Spleen (tissue), 11 donors: ENCODE measurements at regions not wholly inside any gene's neighbourhood (a gene's known extent, or its start where the extent isn't known, plus 50 kb on each side); places are given as distances from the start of the nearest gene placed in this dataset.

Experiments used
- DNase-seq: peaks from one replicate; pipeline ENCODE4 v3.0.0-alpha.2; 2020
- H3K27ac ChIP-seq, 8 donors: fragments of 200-600 bp; sonication (generic) in 7 of 8; 1 replicate in 4 of 8; 2 replicates in 4 of 8; pipeline versions ENCODE4 v1.5.0 to v1.8.0; 2016 to 2021; ENCODE audit warnings: inconsistent platforms in 4 of 8, mild to moderate bottlenecking in 4 of 8, moderate library complexity in 1 of 8
- H3K27me3 ChIP-seq, 7 donors: fragments of 200-600 bp; sonication (generic) in 6 of 7; replicated peaks in 1 of 7; 1 replicate in 4 of 7; 2 replicates in 3 of 7; pipeline versions ENCODE4 v1.5.0 to v1.8.0; 2016 to 2021; ENCODE audit warnings: inconsistent platforms in 3 of 7, mild to moderate bottlenecking in 1 of 7
- H3K36me3 ChIP-seq, 6 donors: fragments of 200-600 bp; sonication (generic) in 5 of 6; 1 replicate in 4 of 6; 2 replicates in 2 of 6; pipeline versions ENCODE4 v1.5.0 to v1.8.0; 2016 to 2021; ENCODE audit warnings: inconsistent platforms in 2 of 6
- H3K4me1 ChIP-seq, 6 donors: fragments of 200-600 bp; sonication (generic) in 5 of 6; 1 replicate in 3 of 6; 2 replicates in 3 of 6; pipeline versions ENCODE4 v1.5.0 to v1.8.0; 2016 to 2021; ENCODE audit warnings: inconsistent platforms in 3 of 6
- H3K4me3 ChIP-seq, 8 donors: fragments of 200-600 bp; sonication (generic) in 7 of 8; 1 replicate in 4 of 8; 2 replicates in 4 of 8; pipeline versions ENCODE4 v1.5.0 to v1.8.0; 2016 to 2021; ENCODE audit warnings: inconsistent platforms in 4 of 8, mild to moderate bottlenecking in 4 of 8, moderate library complexity in 2 of 8
- H3K9me3 ChIP-seq, 8 donors: fragments of 200-600 bp; sonication (generic) in 7 of 8; 1 replicate in 4 of 8; 2 replicates in 4 of 8; pipeline versions ENCODE4 v1.5.0 to v1.8.0; 2016 to 2021; ENCODE audit warnings: inconsistent platforms in 4 of 8
- CTCF ChIP-seq, 11 experiments: fragments of 200-600 bp in 7 of 11; fragments of 450-650 bp in 4 of 11; sonication (generic) in 4 of 11; IDR thresholded peaks in 8 of 11; conservative IDR thresholded peaks in 3 of 11; 1 replicate in 7 of 11; 2 replicates in 4 of 11; pipeline versions ENCODE4 v1.4.0 to v1.8.0; 2016 to 2021; ENCODE audit warnings: antibody characterized with exemption in 11 of 11, inconsistent platforms in 4 of 11, mild to moderate bottlenecking in 1 of 11
- POLR2A ChIP-seq, 3 donors: fragments of 450-650 bp; IDR thresholded peaks; one replicate each; pipeline ENCODE4 v1.5.1; 2017; ENCODE audit warnings: antibody characterized with exemption in 3 of 3, mild to moderate bottlenecking in 1 of 3
- POLR2AphosphoS5 ChIP-seq, 3 donors: sonication (generic); formaldehyde crosslinking; IDR thresholded peaks; one replicate each; pipeline ENCODE4 v1.5.1; 2017; ENCODE audit warnings: antibody characterized with exemption in 3 of 3
- WGBS, 5 donors: extraction: QIAGEN DNeasy Blood & Tissue Kit in 3 of 5; methylation state at CpG; one replicate each; pipeline versions ENCODE4 v1.1.5 to v1.1.7; 2013 to 2018; 5-methylcytosine and 5-hydroxymethylcytosine counted together
- intact Hi-C: fragments of 100-400 bp; cut with DNase I; formaldehyde crosslinking; loops from one replicate; pipeline ENCODE4 v1.15.0; 2023; ENCODE audit warnings: low total_unique reads
- donor health status: healthy with polysubstance abuse.
- donor health status: DM: no; HTN: no; CAD: no; lungs with moderate emphysema.
- donor health status: DM: no; HTN: no; CAD: no.
- donor health status: Bipolar disorder and iron deficiency.
- donor health status: healthy.
- donor health status: DM: no; HTN: no; CAD: no.
- donor health status: DM: yes; HTN: yes; CAD: no.

- 17 to 49% (median 31%) methylated on average over 1 of the region's 1 CpG for WGBS, 5 donors
- TF ChIP-seq CTCF (IDR thresholded peaks at IDR 0.05 in 8 of 11, conservative IDR thresholded peaks at IDR 0.05 in 3 of 11), result no peak
- TF ChIP-seq POLR2A (IDR thresholded peaks at IDR 0.05), result no peak
- no peak for TF ChIP-seq POLR2AphosphoS5 (IDR thresholded peaks at IDR 0.05)
- DNase-seq, result no peak
- H3K27ac ChIP-seq, result no peak overlapping the region
- no peaks in the 10 kb centered on the region for H3K36me3 ChIP-seq
- intact Hi-C loops, result no loop called here
- H3K4me3 ChIP-seq, result no peak overlapping the region
- H3K9me3 ChIP-seq, result peaks cover 0 to 65% (median 40%) of the 10 kb centered on the region in 8 donors
- H3K27me3 ChIP-seq, result no peaks in the 10 kb centered on the region
- no peaks in the 10 kb centered on the region for H3K4me1 ChIP-seq
Measured at GRCh38 chr15:46166750-46167149, 531.9 kb downstream of the SQOR start.

GRCh38 chr15:46170326-46170725 lies 535.5 kb downstream of the SQOR start:
- no peaks in the 10 kb centered on the region for H3K4me1 ChIP-seq
- TF ChIP-seq CTCF (IDR thresholded peaks at IDR 0.05 in 8 of 11, conservative IDR thresholded peaks at IDR 0.05 in 3 of 11), result no peak
- no peak for TF ChIP-seq POLR2A (IDR thresholded peaks at IDR 0.05)
- TF ChIP-seq POLR2AphosphoS5 (IDR thresholded peaks at IDR 0.05), result no peak
- 83 to 96% (median 91%) methylated on average over 3 of the region's 3 CpGs for WGBS, 5 donors
- H3K27me3 ChIP-seq, result no peaks in the 10 kb centered on the region
- peaks cover 0 to 47% (median 31%) of the 10 kb centered on the region in 8 donors for H3K9me3 ChIP-seq
- H3K27ac ChIP-seq, result no peak overlapping the region
- intact Hi-C loops, result no loop called here
- no peak overlapping the region for H3K4me3 ChIP-seq
- DNase-seq, result no peak
- H3K36me3 ChIP-seq, result no peaks in the 10 kb centered on the region

- no peak for TF ChIP-seq POLR2A (IDR thresholded peaks at IDR 0.05)
- no peak for TF ChIP-seq POLR2AphosphoS5 (IDR thresholded peaks at IDR 0.05)
- no peak for TF ChIP-seq CTCF (IDR thresholded peaks at IDR 0.05 in 8 of 11, conservative IDR thresholded peaks at IDR 0.05 in 3 of 11)
- Histone ChIP-seq H3K9me3 (peaks cover 0 to 46% (median 28%) of the 10 kb centered on the region in 8 donors), H3K27me3 (no peaks in the 10 kb centered on the region), H3K36me3 (no peaks in the 10 kb centered on the region), H3K4me1 (no peaks in the 10 kb centered on the region), H3K27ac (no peak overlapping the region), H3K4me3 (no peak overlapping the region)
- intact Hi-C loops, result no loop called here
- WGBS, 5 donors, result 77 to 97% (median 89%) methylated on average over 2 of the region's 2 CpGs
- DNase-seq, result no peak
Measured at GRCh38 chr15:46174122-46174521, 539.3 kb downstream of the SQOR start.

GRCh38 chr15:46177219-46177618 lies 542.4 kb downstream of the SQOR start:
- DNase-seq, result no peak
- intact Hi-C loops, result no loop called here
- H3K4me3 ChIP-seq, result no peak overlapping the region
- 83 to 89% (median 87%) methylated on average over 2 of the region's 2 CpGs for WGBS, 5 donors
- TF ChIP-seq POLR2AphosphoS5 (IDR thresholded peaks at IDR 0.05) (no peak), CTCF (IDR thresholded peaks at IDR 0.05 in 8 of 11, conservative IDR thresholded peaks at IDR 0.05 in 3 of 11) (no peak), POLR2A (IDR thresholded peaks at IDR 0.05) (no peak)
- H3K9me3 ChIP-seq, result peaks cover 0 to 40% (median 16%) of the 10 kb centered on the region in 8 donors
- no peaks in the 10 kb centered on the region for H3K4me1 ChIP-seq
- no peaks in the 10 kb centered on the region for H3K27me3 ChIP-seq
- no peaks in the 10 kb centered on the region for H3K36me3 ChIP-seq
- no peak overlapping the region for H3K27ac ChIP-seq
